ENCODE measurements at regions not wholly inside any gene's neighbourhood (a gene's known extent, or its start where the extent isn't known, plus 50 kb on each side); places are given as distances from the start of the nearest gene placed in this dataset.

- TF ChIP-seq, protein P1, sequence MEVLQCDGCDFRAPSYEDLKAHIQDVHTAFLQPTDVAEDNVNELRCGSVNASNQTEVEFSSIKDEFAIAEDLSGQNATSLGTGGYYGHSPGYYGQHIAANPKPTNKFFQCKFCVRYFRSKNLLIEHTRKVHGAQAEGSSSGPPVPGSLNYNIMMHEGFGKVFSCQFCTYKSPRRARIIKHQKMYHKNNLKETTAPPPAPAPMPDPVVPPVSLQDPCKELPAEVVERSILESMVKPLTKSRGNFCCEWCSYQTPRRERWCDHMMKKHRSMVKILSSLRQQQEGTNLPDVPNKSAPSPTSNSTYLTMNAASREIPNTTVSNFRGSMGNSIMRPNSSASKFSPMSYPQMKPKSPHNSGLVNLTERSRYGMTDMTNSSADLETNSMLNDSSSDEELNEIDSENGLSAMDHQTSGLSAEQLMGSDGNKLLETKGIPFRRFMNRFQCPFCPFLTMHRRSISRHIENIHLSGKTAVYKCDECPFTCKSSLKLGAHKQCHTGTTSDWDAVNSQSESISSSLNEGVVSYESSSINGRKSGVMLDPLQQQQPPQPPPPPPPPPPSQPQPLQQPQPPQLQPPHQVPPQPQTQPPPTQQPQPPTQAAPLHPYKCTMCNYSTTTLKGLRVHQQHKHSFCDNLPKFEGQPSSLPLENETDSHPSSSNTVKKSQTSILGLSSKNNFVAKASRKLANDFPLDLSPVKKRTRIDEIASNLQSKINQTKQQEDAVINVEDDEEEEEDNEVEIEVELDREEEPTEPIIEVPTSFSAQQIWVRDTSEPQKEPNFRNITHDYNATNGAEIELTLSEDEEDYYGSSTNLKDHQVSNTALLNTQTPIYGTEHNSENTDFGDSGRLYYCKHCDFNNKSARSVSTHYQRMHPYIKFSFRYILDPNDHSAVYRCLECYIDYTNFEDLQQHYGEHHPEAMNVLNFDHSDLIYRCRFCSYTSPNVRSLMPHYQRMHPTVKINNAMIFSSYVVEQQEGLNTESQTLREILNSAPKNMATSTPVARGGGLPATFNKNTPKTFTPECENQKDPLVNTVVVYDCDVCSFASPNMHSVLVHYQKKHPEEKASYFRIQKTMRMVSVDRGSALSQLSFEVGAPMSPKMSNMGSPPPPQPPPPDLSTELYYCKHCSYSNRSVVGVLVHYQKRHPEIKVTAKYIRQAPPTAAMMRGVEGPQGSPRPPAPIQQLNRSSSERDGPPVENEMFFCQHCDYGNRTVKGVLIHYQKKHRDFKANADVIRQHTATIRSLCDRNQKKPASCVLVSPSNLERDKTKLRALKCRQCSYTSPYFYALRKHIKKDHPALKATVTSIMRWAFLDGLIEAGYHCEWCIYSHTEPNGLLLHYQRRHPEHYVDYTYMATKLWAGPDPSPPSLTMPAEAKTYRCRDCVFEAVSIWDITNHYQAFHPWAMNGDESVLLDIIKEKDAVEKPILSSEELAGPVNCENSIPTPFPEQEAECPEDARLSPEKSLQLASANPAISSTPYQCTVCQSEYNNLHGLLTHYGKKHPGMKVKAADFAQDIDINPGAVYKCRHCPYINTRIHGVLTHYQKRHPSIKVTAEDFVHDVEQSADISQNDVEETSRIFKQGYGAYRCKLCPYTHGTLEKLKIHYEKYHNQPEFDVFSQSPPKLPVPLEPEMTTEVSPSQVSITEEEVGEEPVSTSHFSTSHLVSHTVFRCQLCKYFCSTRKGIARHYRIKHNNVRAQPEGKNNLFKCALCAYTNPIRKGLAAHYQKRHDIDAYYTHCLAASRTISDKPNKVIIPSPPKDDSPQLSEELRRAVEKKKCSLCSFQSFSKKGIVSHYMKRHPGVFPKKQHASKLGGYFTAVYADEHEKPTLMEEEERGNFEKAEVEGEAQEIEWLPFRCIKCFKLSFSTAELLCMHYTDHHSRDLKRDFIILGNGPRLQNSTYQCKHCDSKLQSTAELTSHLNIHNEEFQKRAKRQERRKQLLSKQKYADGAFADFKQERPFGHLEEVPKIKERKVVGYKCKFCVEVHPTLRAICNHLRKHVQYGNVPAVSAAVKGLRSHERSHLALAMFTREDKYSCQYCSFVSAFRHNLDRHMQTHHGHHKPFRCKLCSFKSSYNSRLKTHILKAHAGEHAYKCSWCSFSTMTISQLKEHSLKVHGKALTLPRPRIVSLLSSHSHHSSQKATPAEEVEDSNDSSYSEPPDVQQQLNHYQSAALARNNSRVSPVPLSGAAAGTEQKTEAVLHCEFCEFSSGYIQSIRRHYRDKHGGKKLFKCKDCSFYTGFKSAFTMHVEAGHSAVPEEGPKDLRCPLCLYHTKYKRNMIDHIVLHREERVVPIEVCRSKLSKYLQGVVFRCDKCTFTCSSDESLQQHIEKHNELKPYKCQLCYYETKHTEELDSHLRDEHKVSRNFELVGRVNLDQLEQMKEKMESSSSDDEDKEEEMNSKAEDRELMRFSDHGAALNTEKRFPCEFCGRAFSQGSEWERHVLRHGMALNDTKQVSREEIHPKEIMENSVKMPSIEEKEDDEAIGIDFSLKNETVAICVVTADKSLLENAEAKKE (CRISPR knock-in tag; IDR thresholded peaks at IDR 0.05), result no peak
- TF ChIP-seq, protein P2, sequence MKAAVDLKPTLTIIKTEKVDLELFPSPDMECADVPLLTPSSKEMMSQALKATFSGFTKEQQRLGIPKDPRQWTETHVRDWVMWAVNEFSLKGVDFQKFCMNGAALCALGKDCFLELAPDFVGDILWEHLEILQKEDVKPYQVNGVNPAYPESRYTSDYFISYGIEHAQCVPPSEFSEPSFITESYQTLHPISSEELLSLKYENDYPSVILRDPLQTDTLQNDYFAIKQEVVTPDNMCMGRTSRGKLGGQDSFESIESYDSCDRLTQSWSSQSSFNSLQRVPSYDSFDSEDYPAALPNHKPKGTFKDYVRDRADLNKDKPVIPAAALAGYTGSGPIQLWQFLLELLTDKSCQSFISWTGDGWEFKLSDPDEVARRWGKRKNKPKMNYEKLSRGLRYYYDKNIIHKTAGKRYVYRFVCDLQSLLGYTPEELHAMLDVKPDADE (IDR thresholded peaks at IDR 0.05), result no peak
Measured at GRCh38 chr11:115941044-115941443, 436.8 kb upstream of the CADM1 start (continued).

DNA sequence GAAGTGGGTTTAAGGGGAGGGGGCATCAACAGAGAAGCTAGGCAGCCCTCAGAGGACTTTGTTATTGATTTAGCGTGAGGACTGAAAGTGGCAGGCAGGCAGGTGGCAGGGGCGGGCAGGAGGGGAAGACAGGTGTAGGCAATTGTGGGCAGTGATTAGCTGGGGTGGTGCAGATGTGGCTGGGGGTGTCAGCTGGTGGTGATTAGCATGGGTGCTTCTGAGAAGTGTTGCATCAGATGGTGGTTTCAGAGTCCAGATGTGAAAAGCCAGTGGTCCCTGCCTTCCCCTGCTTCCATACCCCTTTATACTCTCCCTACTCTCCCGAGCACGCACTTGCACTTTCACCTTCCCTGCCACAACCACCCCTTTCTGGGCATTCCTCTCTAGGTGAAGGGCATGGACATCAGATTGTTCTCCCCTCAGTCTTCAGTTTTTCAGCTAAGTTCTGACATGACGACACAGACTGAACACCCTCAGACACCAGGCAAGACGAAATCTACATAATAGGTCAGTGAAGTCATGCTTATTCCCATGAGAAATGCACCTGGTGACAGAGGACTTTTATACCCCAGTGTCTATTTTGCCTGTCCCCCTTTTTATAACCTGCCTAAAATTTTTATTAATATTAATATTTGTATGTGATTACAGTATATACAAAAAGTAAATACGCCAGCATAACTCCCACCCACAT lies 435.7 kb upstream of the CADM1 start:
- Mint-ChIP-seq H3K4me1 (peaks cover 2% of the 10 kb centered on the region; the same call in 2 of the 3 replicates), H3K9me3 (no peaks in the 10 kb centered on the region), H3K27ac (no peak overlapping the region), H3K27me3 (ENCODE audit: insufficient read depth, low read depth, poor library complexity) (peaks cover 2% of the 10 kb centered on the region), H3K36me3 (ENCODE audit: low read depth) (no peaks in the 10 kb centered on the region), H3K4me3 (no peak overlapping the region)
- no peaks in the 10 kb centered on the region for H3K27me3 ChIP-seq (ENCODE audit: insufficient read depth)
- no peak overlapping the region for H2AFZ ChIP-seq
- no peak overlapping the region for H3K4me2 ChIP-seq
- no peak overlapping the region for H3K4me3 ChIP-seq
- no peak overlapping the region for H3K27ac ChIP-seq (ENCODE audit: low read depth)
- H3K79me2 ChIP-seq (replicated peaks; ENCODE audit: insufficient read depth), result no peaks in the 10 kb centered on the region
- no peaks in the 10 kb centered on the region for H3F3A ChIP-seq (replicated peaks; ENCODE audit: low read depth)
- H4K20me1 ChIP-seq (replicated peaks; ENCODE audit: insufficient read depth), result no peaks in the 10 kb centered on the region
- no peak for DNase-seq (ENCODE audit: low spot score)
- 0 out of 2 replicates have a peak, but pooled peaks cover 6% of the 10 kb centered on the region for H3K9me2 ChIP-seq (ENCODE audit: insufficient read depth)
- no peak for ATAC-seq
- H3K36me3 ChIP-seq (ENCODE audit: insufficient read depth), result no peaks in the 10 kb centered on the region
- no peaks in the 10 kb centered on the region for H3K4me1 ChIP-seq (ENCODE audit: insufficient read depth)
- TF ChIP-seq CTCF (conservative IDR thresholded peaks at IDR 0.05; ENCODE audit: low read depth in 2 of 2) (no peak), REST (IDR thresholded peaks at IDR 0.05; ENCODE audit: unreplicated experiment) (no peak), CREB1 (CRISPR knock-in tag; IDR thresholded peaks at IDR 0.05; ENCODE audit: low read depth) (no peak), ZNF114 (CRISPR knock-in tag; IDR thresholded peaks at IDR 0.05) (no peak)
- TF ChIP-seq, protein P2 (IDR thresholded peaks at IDR 0.05), result no peak
